ENCODE measurements at regions not wholly inside any gene's neighbourhood (a gene's known extent, or its start where the extent isn't known, plus 50 kb on each side); places are given as distances from the start of the nearest gene placed in this dataset.

- no peak for TF ChIP-seq CTCF (IDR thresholded peaks at IDR 0.05; ENCODE audit: low read depth, low read length)
- no peak for TF ChIP-seq EZH2phosphoT487 (IDR thresholded peaks at IDR 0.05; ENCODE audit: low read depth)
These were observed 938.9 kb downstream of the C4orf33 start for GRCh38 chr4:130034876-130035275.

All from OCI-LY3 (cell line).